GM12892 (cell line): ENCODE measurements at regions not wholly inside any gene's neighbourhood (a gene's known extent, or its start where the extent isn't known, plus 50 kb on each side); places are given as distances from the start of the nearest gene placed in this dataset.

Source experiments
- DNase-seq: peaks from one replicate; pipeline ENCODE4 v3.0.0; 2011; ENCODE audit not compliant: insufficient read length
- FAIRE-seq: peaks from 2 replicates; lab custom pipeline; 2011; peaks lifted over from hg19 to GRCh38; lab: Jason Lieb, UNC
- POLR2A ChIP-seq: IDR thresholded peaks from 2 replicates; pipeline ENCODE4 v1.6.1; 2011; ENCODE audit warnings: low read depth, low read length, control low read depth
- POLR2AphosphoS5 ChIP-seq: IDR thresholded peaks from 2 replicates; pipeline ENCODE4 v1.6.1; 2011; ENCODE audit warnings: low read depth, low read length, control low read depth
- TAF1 ChIP-seq: IDR thresholded peaks from 2 replicates; pipeline ENCODE4 v1.6.1; 2011; ENCODE audit warnings: low read depth, mild to moderate bottlenecking, control low read depth, low read length, borderline replicate concordance

- TF ChIP-seq POLR2AphosphoS5 (no peak), TAF1 (no peak)
- DNase-seq, result no peak
- no peak for FAIRE-seq
Measured at GRCh38 chr2:176555112-176555511, 285.9 kb downstream of the MTX2 start.

- DNase-seq (no peak), FAIRE-seq (no peak)
- no peak for TF ChIP-seq POLR2AphosphoS5
- TF ChIP-seq POLR2A, result no peak
- TF ChIP-seq TAF1, result no peak
Measured at GRCh38 chr2:176555781-176556180, 286.5 kb downstream of the MTX2 start.

GRCh38 chr2:176556373-176556772 lies 287.1 kb downstream of the MTX2 start:
- no peak for FAIRE-seq
- DNase-seq, result no peak
- TF ChIP-seq POLR2AphosphoS5 (no peak), TAF1 (no peak)

GRCh38 chr2:176557821-176558220 lies 288.6 kb downstream of the MTX2 start:
- TF ChIP-seq POLR2A (no peak), POLR2AphosphoS5 (no peak), TAF1 (no peak)
- no peak for FAIRE-seq
- DNase-seq, result no peak

GRCh38 chr2:176558574-176559140 lies 289.4 kb downstream of the MTX2 start:
- DNase-seq (no peak), FAIRE-seq (no peak)
- no peak for TF ChIP-seq POLR2A

GRCh38 chr2:176560296-176560695 lies 291.1 kb downstream of the MTX2 start:
- DNase-seq (no peak), FAIRE-seq (no peak)
- no peak for TF ChIP-seq TAF1
- no peak for TF ChIP-seq POLR2AphosphoS5
- TF ChIP-seq POLR2A, result no peak

GRCh38 chr2:176561706-176562105 lies 292.5 kb downstream of the MTX2 start:
- FAIRE-seq (no peak), DNase-seq (no peak)
- TF ChIP-seq TAF1 (no peak), POLR2A (no peak), POLR2AphosphoS5 (no peak)

GRCh38 chr2:176562359-176563078 lies 293.3 kb downstream of the MTX2 start:
- TF ChIP-seq TAF1, result no peak
- no peak for TF ChIP-seq POLR2A
- no peak for TF ChIP-seq POLR2AphosphoS5
- DNase-seq, result no peak
- FAIRE-seq, result no peak

- TF ChIP-seq POLR2AphosphoS5, result no peak
- no peak for TF ChIP-seq TAF1
- no peak for TF ChIP-seq POLR2A
- DNase-seq, result no peak
- no peak for FAIRE-seq
Measured at GRCh38 chr2:176565641-176566323, 296.5 kb downstream of the MTX2 start.

GRCh38 chr2:176566496-176566895 lies 297.3 kb downstream of the MTX2 start:
- no peak for FAIRE-seq
- no peak for DNase-seq
- TF ChIP-seq POLR2A (no peak), POLR2AphosphoS5 (no peak), TAF1 (no peak)

- FAIRE-seq (no peak), DNase-seq (no peak)
- TF ChIP-seq POLR2A (no peak), TAF1 (no peak), POLR2AphosphoS5 (no peak)
Measured at GRCh38 chr2:176566961-176567360, 297.7 kb downstream of the MTX2 start.

- DNase-seq, result no peak
- TF ChIP-seq POLR2A (no peak), POLR2AphosphoS5 (no peak), TAF1 (no peak)
- FAIRE-seq, result no peak
Measured at GRCh38 chr2:176567361-176567760, 298.1 kb downstream of the MTX2 start.
